Cardiac fibroblast (primary cell): ENCODE measurements at regions not wholly inside any gene's neighbourhood (a gene's known extent, or its start where the extent isn't known, plus 50 kb on each side); places are given as distances from the start of the nearest gene placed in this dataset.
A peak's percentile ranks its signal among the peaks of the same experiment; 100 is the strongest.
"Not testable (repeated sequence)": the region's sequence is repeated elsewhere in the genome, so short reads cannot be mapped to it uniquely, and the experiment has no call there.

Source experiments
- DNase-seq, 2 donors: peaks; one replicate each; pipeline versions ENCODE4 v3.0.0 to v3.0.0-alpha.2; 2010; ENCODE audit warnings: low read depth in 2 of 2
- H3K4me3 ChIP-seq, 2 donors: replicated peaks in 1 of 2; 1 replicate in 1 of 2; 2 replicates in 1 of 2; pipeline ENCODE4 v1.5.1; 2011; ENCODE audit warnings: low read depth in 2 of 2, low read length in 2 of 2, mild to moderate bottlenecking in 2 of 2, moderate library complexity in 1 of 2
- CTCF ChIP-seq: IDR thresholded peaks from one replicate; pipeline ENCODE4 v1.5.1; 2011; ENCODE audit warnings: low read depth, mild to moderate bottlenecking, low read length, inconsistent platforms

- TF ChIP-seq CTCF, result no peak
- H3K4me3 ChIP-seq, result no peak overlapping the region
- no peak for DNase-seq
These were observed 266.8 kb downstream of the TDRD3 start for GRCh38 chr13:60663788-60664187.

- H3K4me3 ChIP-seq, result no peak overlapping the region
- DNase-seq, result no peak
- no peak for TF ChIP-seq CTCF
These were observed 265.6 kb downstream of the TDRD3 start for GRCh38 chr13:60662595-60662994.

GRCh38 chr13:60661521-60661920 is 264.5 kb downstream of the TDRD3 start:
- no peak for DNase-seq
- TF ChIP-seq CTCF, result no peak
- H3K4me3 ChIP-seq, result no peak overlapping the region

- DNase-seq, H3K4me3 ChIP-seq: not testable (repeated sequence)
These were observed 260.6 kb downstream of the TDRD3 start for GRCh38 chr13:60657586-60657985.

- H3K4me3 ChIP-seq, result no peak overlapping the region
- no peak for DNase-seq
- no peak for TF ChIP-seq CTCF
These were observed 258.2 kb downstream of the TDRD3 start for GRCh38 chr13:60655256-60655655.

GRCh38 chr13:60654415-60654814 is 257.4 kb downstream of the TDRD3 start:
- TF ChIP-seq CTCF, result peak; percentile 66
- DNase-seq, result peak; percentile 41 to 46
- no peak overlapping the region for H3K4me3 ChIP-seq

GRCh38 chr13:60647547-60647946 is 250.5 kb downstream of the TDRD3 start:
- H3K4me3 ChIP-seq, result no peak overlapping the region
- no peak for DNase-seq
- no peak for TF ChIP-seq CTCF
